HCT116 (cell line): ENCODE measurements at regions not wholly inside any gene's neighbourhood (a gene's known extent, or its start where the extent isn't known, plus 50 kb on each side); places are given as distances from the start of the nearest gene placed in this dataset.

Experiments
- ATAC-seq: fragments of 200-7000 bp; cut with Tn5 transposase; 2 replicates; pipeline ENCODE4 v1.9.1; 2020; ENCODE audit warnings: mild to moderate bottlenecking, moderate library complexity
- BruUV-seq: library from RNA; stranded (reverse); fragments of 400-500 nt; replicated peaks from 2 replicates; lab custom pipeline; 2021; lab: Mats Ljungman, UMichigan
- CTCF ChIA-PET: fragments of 300-600 bp; sonication (Branson Sonifier 250); formaldehyde crosslinking; loops from one replicate; lab custom pipeline; 2021; ENCODE audit warnings: antibody characterized with exemption; lab: Charles Lee
- POLR2A ChIA-PET: fragments of 300-600, 350-600 bp; sonication (Branson Sonifier 250); formaldehyde crosslinking; loops from one replicate; lab custom pipeline; 2021; ENCODE audit warnings: antibody characterized with exemption; lab: Charles Lee
- RAD21 ChIA-PET, 2 experiments: fragments of 300-600 bp; sonication (Branson Sonifier 250); formaldehyde crosslinking; loops; one replicate each; lab custom pipeline; 2023; ENCODE audit warnings: low total read pairs in 2 of 2; ENCODE audit not compliant: uncharacterized antibody in 2 of 2, unreplicated experiment in 2 of 2, low non-redundant PET in 1 of 2; lab: Charles Lee
- DNase-seq: peaks from one replicate; pipeline ENCODE4 v3.0.0-alpha.2; 2010; ENCODE audit warnings: low read depth, low spot score
- H2AFZ ChIP-seq: fragments of 200-600 bp; shearing (Covaris generic), sonication (generic); 2 replicates; pipeline ENCODE4 v1.6.1; 2017; ENCODE audit warnings: low read depth, mixed run types, mixed read lengths, antibody characterized with exemption, low read length; ENCODE audit not compliant: poor library complexity, severe bottlenecking
- H3K27ac ChIP-seq: 2 replicates; pipeline ENCODE4 v1.5.1; 2012; ENCODE audit warnings: low read depth, low read length
- H3K27me3 ChIP-seq: fragments of 200-600 bp; sonication (generic); 2 replicates; pipeline ENCODE4 v1.6.1; 2016; ENCODE audit warnings: mixed run types, low read length, mixed read lengths; ENCODE audit not compliant: insufficient read depth
- H3K36me3 ChIP-seq, 2 experiments: fragments of 200-500 bp in 1 of 2; fragments of 200-600 bp in 1 of 2; sonication (Bioruptor generic) in 1 of 2; sonication (generic) in 1 of 2; 2 replicates each; pipeline versions ENCODE4 v1.5.1 to v1.6.1; 2014 to 2016; ENCODE audit warnings: low read length in 2 of 2, inconsistent platforms in 1 of 2, mixed read lengths in 1 of 2, mixed run types in 1 of 2; ENCODE audit not compliant: insufficient read depth in 2 of 2, control insufficient read depth in 1 of 2
- H3K4me1 ChIP-seq, 2 experiments: fragments of 200-600 bp in 1 of 2; sonication (generic) in 1 of 2; 2 replicates each; pipeline versions ENCODE4 v1.5.1 to v1.6.1; 2012 to 2017; ENCODE audit warnings: low read length in 2 of 2, inconsistent platforms in 1 of 2, mild to moderate bottlenecking in 1 of 2, mixed read lengths in 1 of 2, mixed run types in 1 of 2, moderate library complexity in 1 of 2; ENCODE audit not compliant: insufficient read depth in 2 of 2, control insufficient read depth in 1 of 2
- H3K4me2 ChIP-seq: fragments of 200-600 bp; sonication (generic); 2 replicates; pipeline ENCODE4 v1.6.1; 2017; ENCODE audit warnings: mixed run types, low read length, mixed read lengths
- H3K4me3 ChIP-seq, 2 experiments: fragments of 200-600 bp in 1 of 2; sonication (generic) in 1 of 2; replicated peaks in 1 of 2; 2 replicates each; pipeline ENCODE4 v1.5.1; 2011 to 2016; ENCODE audit warnings: low read length in 2 of 2, control low read depth in 1 of 2, low read depth in 1 of 2, mild to moderate bottlenecking in 1 of 2, mixed read lengths in 1 of 2, mixed run types in 1 of 2
- H3K79me2 ChIP-seq: fragments of 200-600 bp; sonication (generic); 2 replicates; pipeline ENCODE4 v1.6.1; 2017; ENCODE audit warnings: mild to moderate bottlenecking, mixed run types, low read length, moderate library complexity, mixed read lengths; ENCODE audit not compliant: insufficient read depth
- H3K9ac ChIP-seq: fragments of 200-600 bp; sonication (generic); 2 replicates; pipeline ENCODE4 v1.6.1; 2016; ENCODE audit warnings: low read length, mixed read lengths
- H3K9me2 ChIP-seq: fragments of 200-600 bp; sonication (generic), shearing (Covaris generic); 2 replicates; pipeline ENCODE4 v1.6.1; 2017; ENCODE audit warnings: mixed run types, mild to moderate bottlenecking, moderate library complexity; ENCODE audit not compliant: insufficient read depth
- H3K9me3 ChIP-seq, 2 experiments: fragments of 200-500 bp in 1 of 2; fragments of 200-600 bp in 1 of 2; sonication (Bioruptor generic) in 1 of 2; sonication (generic) in 1 of 2; 2 replicates each; pipeline ENCODE4 v1.6.1; 2014 to 2017; ENCODE audit warnings: low read length in 2 of 2, mixed read lengths in 2 of 2, inconsistent platforms in 1 of 2, low read depth in 1 of 2, mild to moderate bottlenecking in 1 of 2, mixed run types in 1 of 2, moderate library complexity in 1 of 2; ENCODE audit not compliant: control insufficient read depth in 1 of 2, insufficient read depth in 1 of 2
- H4K20me1 ChIP-seq: fragments of 200-600 bp; sonication (generic), shearing (Covaris generic); 2 replicates; pipeline ENCODE4 v1.6.1; 2017; ENCODE audit warnings: mixed run types, mild to moderate bottlenecking, moderate library complexity; ENCODE audit not compliant: insufficient read depth
- CEBPB ChIP-seq: IDR thresholded peaks from 2 replicates; pipeline ENCODE4 v1.6.1; 2012; ENCODE audit warnings: low read depth
- CTCF ChIP-seq, 3 experiments: fragments of 200-600 bp in 1 of 3; sonication (generic) in 1 of 3; IDR thresholded peaks in 2 of 3; conservative IDR thresholded peaks in 1 of 3; 2 replicates each; pipeline ENCODE4 v1.5.1; 2012 to 2017; ENCODE audit warnings: low read depth in 2 of 3, low read length in 2 of 3, antibody characterized with exemption in 1 of 3, borderline replicate concordance in 1 of 3, control low read depth in 1 of 3, mild to moderate bottlenecking in 1 of 3, mixed read lengths in 1 of 3, mixed run types in 1 of 3, moderate library complexity in 1 of 3; ENCODE audit not compliant: insufficient read depth in 1 of 3
- ELF1 ChIP-seq: IDR thresholded peaks from 2 replicates; pipeline ENCODE4 v1.6.1; 2012; ENCODE audit warnings: low read depth, borderline replicate concordance
- POLR2AphosphoS5 ChIP-seq: IDR thresholded peaks from 2 replicates; pipeline ENCODE4 v1.6.1; 2011; ENCODE audit warnings: mild to moderate bottlenecking, low read depth, low read length, moderate library complexity
- SIN3A ChIP-seq: IDR thresholded peaks from 2 replicates; pipeline ENCODE4 v1.6.1; 2012; ENCODE audit warnings: low read depth
- YY1 ChIP-seq: IDR thresholded peaks from 2 replicates; pipeline ENCODE4 v1.6.1; 2011; ENCODE audit warnings: low read length, low read depth, moderate library complexity, mild to moderate bottlenecking; ENCODE audit not compliant: insufficient replicate concordance; ENCODE audit errors: extremely low read depth
- intact Hi-C: fragments of 100-400 bp; cut with micrococcal nuclease; formaldehyde crosslinking; loops from 2 replicates; pipeline ENCODE4 v1.10.0; 2022

DNA sequence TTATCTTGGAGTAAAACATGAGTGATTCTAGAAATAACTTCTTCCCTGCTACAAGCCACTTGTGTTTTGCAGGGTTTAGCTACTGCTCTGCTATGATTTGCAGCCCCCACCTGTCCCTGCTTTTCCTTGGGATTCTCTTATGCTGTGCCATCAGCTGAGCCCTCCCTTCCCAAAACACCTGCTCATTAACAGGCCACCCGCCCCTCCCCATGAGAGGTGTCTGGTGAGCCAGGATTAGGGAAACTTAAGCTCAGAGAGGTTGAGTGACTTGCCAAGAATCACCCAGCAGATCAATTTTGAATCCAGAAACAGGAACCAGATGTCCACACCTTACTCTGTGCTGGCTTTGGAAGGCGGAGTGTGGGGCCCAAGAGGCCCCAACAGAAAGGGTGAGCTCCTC, 111.7 kb upstream of the CXCL14 start:
- ChIA-PET POLR2A (no interaction called here), CTCF (no interaction called here), RAD21 (no interaction called here)
- H3K9me3 ChIP-seq = no peaks in the 10 kb centered on the region
- no peaks in the 10 kb centered on the region for H4K20me1 ChIP-seq
- TF ChIP-seq SIN3A (no peak), POLR2AphosphoS5 (no peak)
- BruUV-seq = no TSS peak
- H3K9ac ChIP-seq = no peak overlapping the region
- H3K4me2 ChIP-seq = no peak overlapping the region
- no peaks in the 10 kb centered on the region for H3K9me2 ChIP-seq
- H3K79me2 ChIP-seq = no peaks in the 10 kb centered on the region
- intact Hi-C loops = no loop called here
- no peak overlapping the region for H3K27ac ChIP-seq
- no peak overlapping the region for H2AFZ ChIP-seq
- no peak overlapping the region for H3K4me3 ChIP-seq
- ATAC-seq (no peak), DNase-seq (no peak)
- H3K36me3 ChIP-seq = no peaks in the 10 kb centered on the region
- H3K4me1 ChIP-seq = no peaks in the 10 kb centered on the region
- peaks cover 18% of the 10 kb centered on the region; the same call in 1 of the 2 replicates for H3K27me3 ChIP-seq

- Histone ChIP-seq H3K9me3 (no peaks in the 10 kb centered on the region), H2AFZ (no peak overlapping the region), H3K4me1 (no peaks in the 10 kb centered on the region), H3K27me3 (peaks cover 18% of the 10 kb centered on the region; the same call in 1 of the 2 replicates), H3K9ac (no peak overlapping the region), H3K9me2 (no peaks in the 10 kb centered on the region), H3K4me3 (no peak overlapping the region), H3K27ac (no peak overlapping the region), H3K79me2 (no peaks in the 10 kb centered on the region), H3K4me2 (no peak overlapping the region), H3K36me3 (no peaks in the 10 kb centered on the region), H4K20me1 (no peaks in the 10 kb centered on the region)
- intact Hi-C loops = no loop called here
- DNase-seq (no peak), ATAC-seq (no peak)
- CTCF ChIA-PET = no interaction called here
- POLR2A ChIA-PET = no interaction called here
- TF ChIP-seq YY1 (no peak), CEBPB (no peak), CTCF (IDR thresholded peaks at IDR 0.05 in 2 of 3, conservative IDR thresholded peaks at IDR 0.05 in 1 of 3; ENCODE audit: borderline replicate concordance in 1 of 3, insufficient read depth in 1 of 3, low read depth in 2 of 3, low read length in 2 of 3) (no peak), ELF1 (no peak)
- no TSS peak for BruUV-seq
- RAD21 ChIA-PET = no interaction called here
Measured at GRCh38 chr5:135689506-135689905, 110.7 kb upstream of the CXCL14 start.
